ENCODE measurements at regions not wholly inside any gene's neighbourhood (a gene's known extent, or its start where the extent isn't known, plus 50 kb on each side); places are given as distances from the start of the nearest gene placed in this dataset.

DNA sequence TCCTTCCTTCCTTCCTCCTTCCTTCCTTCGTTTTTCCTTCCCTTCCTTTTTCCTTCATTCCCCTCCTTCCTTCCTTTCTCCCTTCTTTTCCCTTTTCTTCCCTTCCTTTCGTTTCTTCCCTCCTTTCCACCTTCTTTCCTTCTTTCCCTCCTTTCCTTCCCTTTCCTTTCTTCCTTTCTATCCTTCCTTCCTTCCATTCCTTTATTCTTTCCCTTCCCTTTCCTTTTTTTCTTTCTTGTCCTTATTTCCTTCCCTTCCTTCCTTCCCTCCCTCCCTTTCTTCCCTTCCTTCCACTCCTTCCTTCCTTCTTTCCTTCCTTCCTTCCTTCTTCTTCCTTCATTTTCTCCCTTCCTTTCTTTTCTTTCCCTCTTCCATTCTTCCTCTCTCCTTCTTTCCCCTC is 394.6 kb downstream of the GABRB3 start:
- no peak for DNase-seq (ENCODE audit: low read depth in 1 of 2, low spot score in 1 of 2)

- DNase-seq (ENCODE audit: low read depth in 1 of 2, low spot score in 1 of 2), result no peak
These were observed 396.6 kb downstream of the GABRB3 start for GRCh38 chr15:26376243-26376642.

GRCh38 chr15:26374806-26375205 is 398.1 kb downstream of the GABRB3 start:
- no peak for DNase-seq (ENCODE audit: low read depth in 1 of 2, low spot score in 1 of 2)

DNA sequence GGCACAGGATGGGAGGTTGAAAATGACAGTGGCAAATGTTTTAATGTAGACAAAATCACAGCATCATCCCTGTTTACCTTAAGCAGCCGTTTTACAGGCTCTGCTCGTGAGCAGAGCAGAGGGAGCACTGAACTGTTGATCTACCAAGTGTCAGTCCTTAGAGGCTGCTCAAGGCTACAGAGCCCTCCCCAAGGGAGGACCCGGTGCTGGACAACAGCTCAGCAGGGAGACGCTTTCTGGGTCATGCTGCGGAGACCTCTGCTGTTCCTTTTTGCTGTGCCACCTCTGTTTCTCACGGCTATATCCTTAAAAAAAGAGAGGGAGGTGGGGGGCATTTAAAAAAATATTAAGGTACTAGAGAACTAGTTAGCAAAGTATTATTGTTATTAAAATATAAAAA is 400.2 kb downstream of the GABRB3 start:
- no peak for DNase-seq (ENCODE audit: low read depth in 1 of 2, low spot score in 1 of 2)

DNA sequence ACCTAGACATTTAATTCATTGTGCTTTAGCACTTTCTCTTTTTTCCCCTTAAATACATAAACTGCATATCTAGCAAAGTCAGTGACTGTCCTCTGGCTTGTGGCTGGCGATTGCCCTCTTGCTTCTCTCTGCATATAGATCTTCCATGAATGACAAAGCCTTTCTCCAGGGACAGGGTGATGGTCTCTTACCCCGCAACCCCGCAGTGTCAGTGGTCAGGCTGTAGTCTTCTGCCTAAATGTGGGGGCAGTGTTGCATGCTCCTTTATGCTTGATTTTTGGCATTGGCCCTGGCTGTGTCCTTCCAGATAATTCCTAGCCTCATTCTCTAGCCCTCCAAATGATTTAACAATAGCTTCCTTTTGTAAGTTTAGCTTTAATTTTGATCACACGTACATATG is 407.8 kb downstream of the GABRB3 start:
- DNase-seq (ENCODE audit: low read depth in 1 of 2, low spot score in 1 of 2), result no peak

- DNase-seq (ENCODE audit: low read depth in 1 of 2, low spot score in 1 of 2), result no peak
These were observed 413.0 kb downstream of the GABRB3 start for GRCh38 chr15:26359855-26360254.

GRCh38 chr15:26358708-26359107 is 414.2 kb downstream of the GABRB3 start:
- no peak for DNase-seq (ENCODE audit: low read depth in 1 of 2, low spot score in 1 of 2)

GRCh38 chr15:26357653-26358052 is 415.2 kb downstream of the GABRB3 start:
- no peak for DNase-seq (ENCODE audit: low read depth in 1 of 2, low spot score in 1 of 2)

DNA sequence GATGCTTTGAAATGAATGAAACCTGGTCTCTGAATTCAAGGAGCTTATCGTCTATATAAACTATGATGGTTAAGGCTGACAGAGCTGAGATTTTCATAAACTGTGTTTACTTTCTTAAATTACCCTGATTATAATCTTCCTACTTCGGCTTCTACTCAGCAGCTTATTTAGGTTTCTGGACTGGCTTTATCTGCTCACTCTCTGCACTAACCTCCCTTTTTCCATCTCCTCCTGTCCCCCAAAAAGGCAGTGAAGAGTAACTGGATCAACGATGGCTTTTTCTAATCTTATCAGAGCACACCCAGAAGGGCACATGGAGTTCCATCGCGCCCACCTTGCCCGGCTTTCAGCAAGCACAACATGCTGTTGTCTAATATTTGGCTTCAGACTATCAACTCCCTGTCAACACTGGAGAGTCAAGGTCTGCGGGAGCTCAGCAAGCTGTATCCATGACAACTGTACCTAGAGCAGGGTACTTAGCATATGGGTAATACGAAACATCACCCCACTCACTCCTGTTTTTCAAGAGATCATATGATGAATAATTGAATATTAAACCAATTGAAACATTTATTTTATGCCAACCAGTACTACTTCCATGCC is 417.3 kb downstream of the GABRB3 start:
- no peak for DNase-seq (ENCODE audit: low read depth in 1 of 2, low spot score in 1 of 2)

DNA sequence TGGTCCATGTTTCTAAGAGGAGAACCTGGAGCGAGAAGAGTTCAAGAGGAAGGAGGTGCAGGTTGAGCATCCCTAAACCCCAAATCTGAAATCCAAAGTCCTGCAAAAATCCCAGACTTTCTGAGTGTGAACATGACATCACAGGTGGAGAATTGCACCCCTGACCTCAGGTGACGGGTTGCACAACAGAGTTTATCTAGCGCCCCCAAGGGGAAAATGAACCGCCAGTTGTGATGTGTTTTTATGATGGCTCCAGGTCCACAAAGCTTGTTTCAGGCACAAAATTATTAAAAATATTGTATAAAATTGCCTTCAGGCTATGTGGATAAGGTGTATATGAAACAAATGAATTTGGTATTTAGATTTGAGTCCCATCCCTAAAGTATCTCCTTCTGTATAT is 420.0 kb downstream of the GABRB3 start:
- DNase-seq (ENCODE audit: low read depth in 1 of 2, low spot score in 1 of 2), result no peak

DNA sequence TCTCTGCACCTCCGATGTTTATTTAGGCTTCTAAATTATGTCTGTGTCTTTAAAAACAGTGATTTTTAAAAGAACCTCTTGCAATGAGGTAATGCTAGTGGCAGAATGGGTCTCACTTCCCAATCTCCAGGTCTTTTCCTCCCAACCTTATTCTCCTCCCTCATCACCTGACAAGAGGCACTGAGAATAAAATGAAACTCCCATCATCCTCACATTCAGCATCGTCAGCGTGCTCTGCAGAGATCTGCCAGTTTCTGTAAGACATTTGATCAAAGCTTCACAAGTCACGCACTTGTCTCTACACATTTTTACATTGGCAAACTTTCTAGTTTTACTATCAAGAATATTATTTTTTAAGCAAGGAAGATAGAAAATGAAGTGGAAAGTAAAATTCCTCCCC is 420.5 kb downstream of the GABRB3 start:
- no peak for DNase-seq (ENCODE audit: low read depth in 1 of 2, low spot score in 1 of 2)

DNA sequence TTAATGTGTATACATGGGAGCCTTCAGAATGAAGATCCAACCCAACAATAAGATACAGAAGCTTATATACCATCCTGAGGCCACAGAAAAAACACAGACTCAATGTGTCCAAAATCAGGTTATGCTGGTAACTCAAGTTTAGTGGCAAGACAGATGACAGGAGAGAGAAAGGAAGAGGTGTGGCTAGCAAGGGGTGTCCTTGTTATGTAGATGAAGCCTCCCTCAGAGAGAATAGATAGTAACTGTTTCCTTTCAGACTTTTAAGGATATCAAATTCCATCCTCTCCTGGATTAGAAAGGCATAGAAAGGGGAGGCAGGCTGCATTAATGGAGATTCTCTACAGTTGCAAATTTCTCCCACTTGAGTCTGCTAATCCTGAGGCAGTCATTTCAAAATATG is 447.4 kb downstream of the GABRB3 start:
- no peak for DNase-seq (ENCODE audit: low read depth in 1 of 2, low spot score in 1 of 2)

GRCh38 chr15:26323566-26323965 is 449.3 kb downstream of the GABRB3 start:
- no peak for DNase-seq (ENCODE audit: low read depth in 1 of 2, low spot score in 1 of 2)

DNA sequence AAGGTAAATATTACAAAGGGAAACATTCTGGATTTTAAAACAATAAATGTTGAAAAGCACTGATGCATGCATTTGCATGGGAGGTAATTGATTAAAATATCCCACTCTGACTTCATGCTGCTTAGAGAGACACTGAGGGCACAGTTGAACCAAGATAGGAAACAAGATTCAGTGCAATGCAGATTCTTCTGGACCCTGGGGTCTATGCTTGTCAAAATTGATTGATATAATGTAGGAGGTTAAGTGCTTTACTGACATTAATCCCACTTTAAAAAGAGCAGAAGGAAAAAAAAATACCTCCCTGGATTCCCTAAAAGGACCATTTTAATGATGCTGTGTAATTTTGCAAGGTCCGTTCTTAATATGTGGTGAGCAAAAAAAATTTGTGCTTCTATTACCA is 454.2 kb downstream of the GABRB3 start:
- no peak for DNase-seq (ENCODE audit: low read depth in 1 of 2, low spot score in 1 of 2)

- DNase-seq (ENCODE audit: low read depth in 1 of 2, low spot score in 1 of 2), result no peak
These were observed 451.4 kb upstream of the ATP10A start for GRCh38 chr15:26314577-26314976.

DNA sequence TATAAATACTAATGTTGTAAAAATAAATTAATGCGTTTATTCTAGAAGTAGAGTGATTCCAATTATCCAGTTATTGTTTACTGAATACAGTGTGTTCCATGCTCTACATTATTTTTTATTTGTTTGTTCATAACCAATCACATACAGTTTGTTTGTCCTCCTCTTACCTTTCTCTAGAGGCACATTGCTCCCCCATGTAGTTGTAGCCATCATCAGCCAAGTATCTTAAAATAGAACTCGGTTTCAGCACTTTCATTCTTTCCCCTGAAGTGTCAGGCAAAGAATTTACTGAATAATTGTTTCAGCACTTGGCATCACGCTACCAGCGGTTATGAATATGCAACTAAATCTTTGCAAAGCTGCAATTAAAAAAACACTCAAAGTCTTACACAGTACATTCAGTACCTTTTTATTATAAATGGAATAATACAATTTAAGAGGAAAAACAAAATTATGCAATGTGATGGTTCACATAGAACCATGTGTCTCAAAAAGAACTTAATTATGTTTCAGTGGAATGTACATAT is 448.6 kb upstream of the ATP10A start:
- DNase-seq (ENCODE audit: low read depth in 1 of 2, low spot score in 1 of 2), result no peak

DNA sequence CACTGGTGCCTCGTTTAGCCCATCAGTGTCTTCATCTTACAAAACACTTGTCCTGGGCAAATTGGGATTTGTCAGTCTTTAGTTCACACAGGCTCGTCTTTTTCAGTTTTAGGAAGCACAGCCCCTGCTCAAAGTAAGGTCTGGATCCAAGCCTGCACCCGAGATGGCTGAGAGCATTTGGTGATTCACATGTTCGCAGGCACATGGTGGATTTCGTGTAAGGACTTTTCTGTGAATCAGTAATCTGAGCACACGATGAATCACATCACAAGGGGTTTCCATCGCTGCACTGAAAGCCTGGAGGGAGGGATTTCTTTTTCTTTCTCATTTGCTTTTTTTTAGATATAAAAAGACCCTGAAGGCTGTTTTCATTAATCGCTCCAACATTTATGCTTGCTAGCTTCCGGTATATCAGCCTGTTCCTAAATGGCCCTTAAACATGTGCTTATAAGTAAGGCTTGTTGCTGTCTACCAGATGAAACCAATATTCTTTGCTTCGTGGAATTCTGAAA is 435.6 kb upstream of the ATP10A start:
- no peak for DNase-seq (ENCODE audit: low read depth in 1 of 2, low spot score in 1 of 2)

- no peak for DNase-seq (ENCODE audit: low read depth in 1 of 2, low spot score in 1 of 2)
These were observed 435.0 kb upstream of the ATP10A start for GRCh38 chr15:26298010-26298658.

GRCh38 chr15:26295336-26296085 is 432.4 kb upstream of the ATP10A start:
- no peak for DNase-seq (ENCODE audit: low read depth in 1 of 2, low spot score in 1 of 2)

DNA sequence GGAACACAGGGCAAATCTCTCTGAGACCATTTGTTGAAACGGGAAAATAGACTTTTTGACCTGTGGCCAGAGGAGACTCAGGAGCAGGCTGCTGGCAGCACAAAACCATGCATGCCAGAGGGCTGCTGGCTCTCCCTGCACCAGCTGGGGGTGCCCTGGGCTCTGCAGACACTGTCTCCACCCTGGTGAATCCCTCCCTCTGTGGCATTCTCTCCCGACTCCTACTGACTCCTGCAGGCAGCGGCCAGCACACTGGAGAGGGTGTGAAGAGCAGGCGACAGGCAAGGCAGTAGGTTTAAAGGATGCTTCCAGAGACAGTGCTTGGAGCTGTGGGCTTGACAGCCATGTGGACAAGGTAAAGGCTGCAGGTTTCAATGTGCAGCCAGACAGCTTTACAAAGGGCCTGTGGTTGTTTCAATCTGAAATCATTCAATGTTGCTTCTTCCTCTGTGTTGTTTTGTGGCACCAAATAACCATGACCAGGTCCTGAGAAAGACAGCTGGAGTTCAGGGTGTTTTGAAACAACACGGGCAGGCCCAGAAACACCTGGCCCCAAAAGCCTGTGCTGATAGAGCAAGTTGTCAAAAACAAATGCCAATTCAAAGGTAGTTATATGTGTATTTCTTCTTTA is 431.0 kb upstream of the ATP10A start:
- DNase-seq (ENCODE audit: low read depth in 1 of 2, low spot score in 1 of 2), result no peak

DNA sequence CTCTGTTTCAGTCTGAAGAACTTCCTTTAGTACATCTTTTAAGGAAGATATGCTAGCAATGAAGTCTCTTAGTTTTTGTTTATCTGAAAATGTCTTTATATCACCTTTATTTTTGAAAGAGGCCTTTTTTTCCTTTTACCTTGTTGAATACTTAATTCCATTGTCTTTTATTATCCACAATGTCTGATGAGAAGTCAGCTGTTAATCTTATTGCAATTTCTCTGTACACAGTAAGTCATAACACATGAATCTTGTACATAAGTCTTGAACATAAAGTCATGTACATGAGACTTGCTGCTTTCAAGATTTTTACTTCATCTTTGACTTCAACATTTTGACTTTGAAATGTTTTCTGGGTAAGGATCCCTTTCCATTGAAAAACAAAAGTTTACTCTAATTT is 424.3 kb upstream of the ATP10A start:
- no peak for DNase-seq (ENCODE audit: low read depth in 1 of 2, low spot score in 1 of 2)

DNA sequence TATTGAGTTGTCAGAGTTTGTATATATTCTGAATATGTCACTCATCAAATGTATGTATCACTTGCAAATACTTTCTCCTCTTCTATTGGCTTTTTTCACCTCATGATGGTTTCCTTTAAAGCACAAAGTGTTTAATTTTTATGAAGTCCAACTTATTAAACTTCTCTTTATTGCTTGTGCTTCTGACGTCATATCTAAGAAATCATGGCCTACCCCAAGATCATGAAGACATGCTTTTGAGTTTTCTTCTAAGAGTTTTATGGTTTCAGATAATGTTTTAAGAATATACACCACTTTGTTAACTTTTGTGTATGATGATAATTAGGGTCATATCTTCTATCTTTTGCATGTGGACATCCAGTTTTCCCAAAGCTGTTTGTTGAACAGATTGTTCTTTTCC is 417.2 kb upstream of the ATP10A start:
- no peak for DNase-seq (ENCODE audit: low read depth in 1 of 2, low spot score in 1 of 2)

Measured in stimulated activated CD4-positive, alpha-beta T cell treated with anti-CD3 and anti-CD28 coated beads, Interleukin-15, amount 100 ng/mL, for 1 hour (primary cell).